MM.1S (cell line): ENCODE measurements at regions not wholly inside any gene's neighbourhood (a gene's known extent, or its start where the extent isn't known, plus 50 kb on each side); places are given as distances from the start of the nearest gene placed in this dataset.

Experiments used
- EZH2 ChIP-seq: fragments of 300-600 bp; sonication (generic); optimal IDR thresholded peaks from 2 replicates; pipeline ENCODE3; 2017; ENCODE audit warnings: low read depth, mild to moderate bottlenecking, antibody characterized with exemption, low read length, mixed read lengths
- TF ChIP-seq, protein P1 (sequence below): fragments of 300-600 bp; sonication (generic); IDR thresholded peaks from 2 replicates; pipeline ENCODE4 v1.5.1; 2016; ENCODE audit warnings: antibody characterized with exemption, low read length, mixed read lengths

DNA sequence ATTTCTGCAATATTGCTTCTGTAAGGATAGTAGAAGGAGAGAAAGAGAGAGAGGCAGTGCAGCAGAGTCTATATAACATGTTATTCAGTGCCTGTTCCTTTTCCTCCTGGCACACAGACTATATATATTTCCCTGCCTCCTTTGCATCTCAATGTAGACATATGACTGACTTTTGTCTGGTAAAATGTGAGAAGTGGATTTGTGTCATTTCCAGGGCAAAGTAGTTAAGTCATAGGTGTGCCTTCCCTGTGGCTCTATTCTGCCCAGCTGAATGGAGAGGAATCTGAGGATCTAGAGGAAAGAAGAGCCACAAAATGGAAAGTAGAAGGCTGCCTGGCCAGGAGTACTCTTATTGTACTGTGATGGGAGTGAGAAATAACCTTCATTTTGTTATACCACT lies 54.6 kb upstream of the CADPS start:
- TF ChIP-seq, protein P1, sequence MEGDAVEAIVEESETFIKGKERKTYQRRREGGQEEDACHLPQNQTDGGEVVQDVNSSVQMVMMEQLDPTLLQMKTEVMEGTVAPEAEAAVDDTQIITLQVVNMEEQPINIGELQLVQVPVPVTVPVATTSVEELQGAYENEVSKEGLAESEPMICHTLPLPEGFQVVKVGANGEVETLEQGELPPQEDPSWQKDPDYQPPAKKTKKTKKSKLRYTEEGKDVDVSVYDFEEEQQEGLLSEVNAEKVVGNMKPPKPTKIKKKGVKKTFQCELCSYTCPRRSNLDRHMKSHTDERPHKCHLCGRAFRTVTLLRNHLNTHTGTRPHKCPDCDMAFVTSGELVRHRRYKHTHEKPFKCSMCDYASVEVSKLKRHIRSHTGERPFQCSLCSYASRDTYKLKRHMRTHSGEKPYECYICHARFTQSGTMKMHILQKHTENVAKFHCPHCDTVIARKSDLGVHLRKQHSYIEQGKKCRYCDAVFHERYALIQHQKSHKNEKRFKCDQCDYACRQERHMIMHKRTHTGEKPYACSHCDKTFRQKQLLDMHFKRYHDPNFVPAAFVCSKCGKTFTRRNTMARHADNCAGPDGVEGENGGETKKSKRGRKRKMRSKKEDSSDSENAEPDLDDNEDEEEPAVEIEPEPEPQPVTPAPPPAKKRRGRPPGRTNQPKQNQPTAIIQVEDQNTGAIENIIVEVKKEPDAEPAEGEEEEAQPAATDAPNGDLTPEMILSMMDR: no peak
- no peak for TF ChIP-seq EZH2
